ENCODE measurements at regions not wholly inside any gene's neighbourhood (a gene's known extent, or its start where the extent isn't known, plus 50 kb on each side); places are given as distances from the start of the nearest gene placed in this dataset.

DNA sequence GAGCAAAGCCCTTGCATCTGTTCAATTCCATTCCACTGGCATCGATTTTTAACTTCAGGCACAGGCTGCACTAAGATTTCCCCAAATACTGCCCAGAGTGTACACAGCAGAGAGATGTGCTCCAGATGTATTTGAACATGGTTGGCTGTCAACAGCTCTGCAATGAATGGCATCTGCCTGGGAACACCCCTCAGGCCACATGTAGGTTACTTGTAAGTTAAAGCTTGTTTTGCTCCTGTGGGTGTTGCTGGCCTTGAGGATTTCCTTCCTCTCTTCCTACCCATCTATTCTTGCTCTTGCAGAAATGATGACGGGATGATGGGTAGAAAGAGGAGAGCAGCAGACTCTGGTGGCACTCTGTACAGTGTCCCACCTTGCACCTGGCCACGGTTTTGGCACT, 69.3 kb upstream of the HELT start:
- TF ChIP-seq CREB1 (IDR thresholded peaks at IDR 0.05) (no peak), SRF (IDR thresholded peaks at IDR 0.05; ENCODE audit: low read depth, low read length) (no peak), RXRA (IDR thresholded peaks at IDR 0.05; ENCODE audit: insufficient read depth, low read depth, low read length) (no peak), FOSL1 (IDR thresholded peaks at IDR 0.05; ENCODE audit: insufficient read depth, low read depth, low read length) (no peak), TCF12 (IDR thresholded peaks at IDR 0.05; ENCODE audit: low read depth, low read length) (no peak), ZNF274 (IDR thresholded peaks at IDR 0.05; ENCODE audit: borderline replicate concordance, extremely low read depth, low read length) (no peak), POLR2A (IDR thresholded peaks at IDR 0.05; ENCODE audit: control extremely low read depth in 1 of 2, low read depth in 2 of 2, low read length in 2 of 2) (no peak)

Measured in H1 (cell line).